HepG2 (cell line): ENCODE measurements at regions not wholly inside any gene's neighbourhood (a gene's known extent, or its start where the extent isn't known, plus 50 kb on each side); places are given as distances from the start of the nearest gene placed in this dataset.

Experiments
- ARHGAP35 ChIP-seq: sonication (generic); formaldehyde crosslinking; IDR thresholded peaks from 2 replicates; pipeline ENCODE4 v1.9.0; 2022; ENCODE audit warnings: mild to moderate bottlenecking, inconsistent platforms, moderate library complexity, missing genetic modification reagents, borderline replicate concordance
- CEBPB ChIP-seq: IDR thresholded peaks from 2 replicates; pipeline ENCODE4 v1.6.1; 2011; ENCODE audit warnings: low read depth, low read length, improper control_type of control experiment, borderline replicate concordance
- CTCF ChIP-seq: sonication (generic); formaldehyde crosslinking; IDR thresholded peaks from 2 replicates; pipeline ENCODE4 v1.5.0; 2020; ENCODE audit warnings: mild to moderate bottlenecking, missing genetic modification reagents, moderate library complexity
- DMTF1 ChIP-seq: sonication (generic); formaldehyde crosslinking; IDR thresholded peaks from 2 replicates; pipeline ENCODE4 v1.4.0; 2020; ENCODE audit warnings: mild to moderate bottlenecking, missing genetic modification reagents
- FOXJ3 ChIP-seq: sonication (generic); formaldehyde crosslinking; IDR thresholded peaks from 2 replicates; pipeline ENCODE4 v1.4.0; 2020; ENCODE audit warnings: missing genetic modification reagents, mild to moderate bottlenecking, borderline replicate concordance
- MLXIP ChIP-seq: sonication (generic); formaldehyde crosslinking; IDR thresholded peaks from 2 replicates; pipeline ENCODE4 v1.9.0; 2021; ENCODE audit warnings: missing genetic modification reagents, borderline replicate concordance
- MTA3 ChIP-seq: sonication (generic); formaldehyde crosslinking; IDR thresholded peaks from 2 replicates; pipeline ENCODE4 v1.4.0; 2020; ENCODE audit warnings: missing genetic modification reagents
- SATB2 ChIP-seq: sonication (generic); formaldehyde crosslinking; IDR thresholded peaks from 2 replicates; pipeline ENCODE4 v1.5.0; 2020; ENCODE audit warnings: missing genetic modification reagents
- STAG1 ChIP-seq: sonication (generic); formaldehyde crosslinking; IDR thresholded peaks from 2 replicates; pipeline ENCODE4 v1.4.0; 2020; ENCODE audit warnings: missing genetic modification reagents
- ZBTB33 ChIP-seq: sonication (generic); formaldehyde crosslinking; IDR thresholded peaks from 2 replicates; pipeline ENCODE4 v1.4.0; 2020; ENCODE audit warnings: missing genetic modification reagents
- ZNF232 ChIP-seq: sonication (generic); formaldehyde crosslinking; IDR thresholded peaks from 2 replicates; pipeline ENCODE4 v1.4.0; 2020; ENCODE audit warnings: missing genetic modification reagents, borderline replicate concordance
- ZNF331 ChIP-seq: sonication (generic); formaldehyde crosslinking; IDR thresholded peaks from 2 replicates; pipeline ENCODE4 v1.4.0; 2020; ENCODE audit warnings: missing genetic modification reagents

- TF ChIP-seq MLXIP (no peak), MTA3 (no peak), ZNF232 (CRISPR knock-in tag) (no peak), SATB2 (CRISPR knock-in tag) (no peak), CTCF (CRISPR knock-in tag) (no peak), ZBTB33 (no peak), ZNF331 (CRISPR knock-in tag) (no peak), STAG1 (no peak), FOXJ3 (CRISPR knock-in tag) (no peak), ARHGAP35 (CRISPR knock-in tag) (no peak), DMTF1 (CRISPR knock-in tag) (no peak), CEBPB (no peak)
These were observed 79.9 kb upstream of the ABCB5 start for GRCh38 chr7:20535541-20535940.
